ENCODE measurements at regions not wholly inside any gene's neighbourhood (a gene's known extent, or its start where the extent isn't known, plus 50 kb on each side); places are given as distances from the start of the nearest gene placed in this dataset.

DNA sequence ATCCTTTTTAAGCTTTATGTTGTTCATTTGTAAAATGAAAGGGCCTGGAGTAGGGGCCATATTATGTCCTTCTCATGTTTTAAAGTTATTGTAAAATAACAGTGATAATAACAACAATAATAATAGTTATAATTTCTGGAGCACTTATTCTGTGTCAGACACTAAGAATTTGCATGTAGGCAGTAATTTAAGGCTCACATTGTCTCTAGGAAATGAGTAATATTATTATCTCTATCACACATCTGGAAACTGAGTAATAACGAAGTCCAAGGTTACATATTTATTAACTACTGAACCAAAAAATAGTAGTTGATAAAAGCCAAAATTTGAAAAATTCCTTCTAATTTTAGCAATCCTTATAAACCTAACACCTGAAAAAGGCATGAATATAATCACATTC is 520.7 kb upstream of the PABPC4L start:
- no peaks in the 10 kb centered on the region for H3K9me3 ChIP-seq (ENCODE audit: control insufficient read depth, insufficient read depth, low read length)
- no peaks in the 10 kb centered on the region for H3K27me3 ChIP-seq (ENCODE audit: control insufficient read depth, insufficient read depth, low read length)
- TF ChIP-seq, protein P1, sequence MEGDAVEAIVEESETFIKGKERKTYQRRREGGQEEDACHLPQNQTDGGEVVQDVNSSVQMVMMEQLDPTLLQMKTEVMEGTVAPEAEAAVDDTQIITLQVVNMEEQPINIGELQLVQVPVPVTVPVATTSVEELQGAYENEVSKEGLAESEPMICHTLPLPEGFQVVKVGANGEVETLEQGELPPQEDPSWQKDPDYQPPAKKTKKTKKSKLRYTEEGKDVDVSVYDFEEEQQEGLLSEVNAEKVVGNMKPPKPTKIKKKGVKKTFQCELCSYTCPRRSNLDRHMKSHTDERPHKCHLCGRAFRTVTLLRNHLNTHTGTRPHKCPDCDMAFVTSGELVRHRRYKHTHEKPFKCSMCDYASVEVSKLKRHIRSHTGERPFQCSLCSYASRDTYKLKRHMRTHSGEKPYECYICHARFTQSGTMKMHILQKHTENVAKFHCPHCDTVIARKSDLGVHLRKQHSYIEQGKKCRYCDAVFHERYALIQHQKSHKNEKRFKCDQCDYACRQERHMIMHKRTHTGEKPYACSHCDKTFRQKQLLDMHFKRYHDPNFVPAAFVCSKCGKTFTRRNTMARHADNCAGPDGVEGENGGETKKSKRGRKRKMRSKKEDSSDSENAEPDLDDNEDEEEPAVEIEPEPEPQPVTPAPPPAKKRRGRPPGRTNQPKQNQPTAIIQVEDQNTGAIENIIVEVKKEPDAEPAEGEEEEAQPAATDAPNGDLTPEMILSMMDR (IDR thresholded peaks at IDR 0.05; ENCODE audit: low read depth, low read length): no peak
- POLR2A ChIA-PET: no interaction called here
- H3K27ac ChIP-seq (ENCODE audit: low read depth, low read length): no peak overlapping the region
- H3K4me3 ChIP-seq (ENCODE audit: low read depth, low read length): no peak overlapping the region
- no peak for DNase-seq (ENCODE audit: low read depth, low spot score)
- CTCF ChIA-PET: no interaction called here

DNA sequence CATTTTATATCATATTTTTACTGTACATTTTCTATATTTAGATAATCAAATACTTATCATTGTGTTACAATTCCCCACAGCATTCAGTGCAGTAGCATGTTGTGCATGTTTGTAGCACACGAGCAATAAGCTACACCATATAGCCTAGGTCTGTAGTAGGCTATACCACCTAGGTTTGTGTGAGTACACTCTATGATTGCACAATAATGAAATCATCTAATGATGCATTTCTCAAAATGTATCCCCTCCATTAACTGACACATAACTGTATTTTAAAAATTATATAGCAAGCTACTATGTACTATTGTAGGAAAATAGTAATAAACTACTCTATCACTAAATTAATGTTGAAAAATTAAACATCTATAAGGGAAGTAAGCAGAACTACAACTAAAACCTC is 518.4 kb upstream of the PABPC4L start:
- ChIA-PET POLR2A (no interaction called here), CTCF (no interaction called here)

DNA sequence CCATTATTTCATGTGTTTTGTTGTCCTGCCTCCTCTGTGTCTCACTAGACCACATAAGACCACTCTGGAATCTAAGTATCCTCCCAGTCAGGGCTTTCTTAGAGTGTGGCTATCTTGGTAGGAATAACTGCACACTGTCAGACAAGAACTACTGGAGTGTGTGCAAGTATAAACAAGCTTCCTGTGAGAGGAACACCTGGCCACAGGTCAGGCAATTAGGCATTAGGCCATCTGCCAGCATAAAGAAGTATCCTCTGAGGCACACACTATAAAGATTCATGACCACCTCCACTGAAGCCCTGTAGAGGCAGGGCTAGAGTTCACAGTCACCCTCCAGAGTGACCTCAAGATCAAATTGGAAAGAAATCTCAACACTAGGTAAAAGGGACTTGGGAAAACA is 507.0 kb upstream of the PABPC4L start:
- CTCF ChIA-PET: no interaction called here
- no peak overlapping the region for H3K27ac ChIP-seq (ENCODE audit: low read depth, low read length)
- no peak for DNase-seq (ENCODE audit: low read depth, low spot score)
- H3K27me3 ChIP-seq (ENCODE audit: control insufficient read depth, insufficient read depth, low read length): no peaks in the 10 kb centered on the region
- POLR2A ChIA-PET: no interaction called here
- H3K9me3 ChIP-seq (ENCODE audit: control insufficient read depth, insufficient read depth, low read length): peaks cover 4% of the 10 kb centered on the region
- no peak overlapping the region for H3K4me3 ChIP-seq (ENCODE audit: low read depth, low read length)
- TF ChIP-seq, protein P1 (IDR thresholded peaks at IDR 0.05; ENCODE audit: low read depth, low read length): no peak

More for the DNA sequence above, 518.4 kb upstream of the PABPC4L start:
- Histone ChIP-seq H3K27ac (ENCODE audit: low read depth, low read length) (no peak overlapping the region), H3K27me3 (ENCODE audit: control insufficient read depth, insufficient read depth, low read length) (no peaks in the 10 kb centered on the region), H3K4me3 (ENCODE audit: low read depth, low read length) (no peak overlapping the region), H3K9me3 (ENCODE audit: control insufficient read depth, insufficient read depth, low read length) (no peaks in the 10 kb centered on the region)
- TF ChIP-seq, protein P1 (IDR thresholded peaks at IDR 0.05; ENCODE audit: low read depth, low read length): no peak
- DNase-seq (ENCODE audit: low read depth, low spot score): no peak

DNA sequence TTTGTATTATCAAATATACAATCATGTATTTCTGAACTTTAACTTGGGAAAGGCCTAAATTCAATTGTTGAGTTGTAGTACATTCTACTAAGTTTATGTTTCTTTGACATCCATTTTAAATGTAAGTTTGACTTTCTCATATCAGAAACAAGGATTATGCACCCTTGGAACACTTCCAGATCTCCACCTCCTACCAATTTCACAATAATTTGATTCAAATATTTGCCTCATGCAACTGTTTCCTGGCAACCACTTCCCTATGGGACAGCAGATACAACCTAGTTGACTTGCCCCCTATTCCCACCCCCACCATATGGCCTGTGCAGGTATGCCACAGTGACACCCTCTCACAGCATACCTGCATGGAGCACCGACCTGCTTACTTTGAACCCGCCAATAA is 506.4 kb upstream of the PABPC4L start:
- H3K9me3 ChIP-seq (ENCODE audit: control insufficient read depth, insufficient read depth, low read length): no peaks in the 10 kb centered on the region; the same call in 1 of the 2 replicates
- H3K27ac ChIP-seq (ENCODE audit: low read depth, low read length): no peak overlapping the region
- ChIA-PET CTCF (no interaction called here), POLR2A (no interaction called here)
- no peaks in the 10 kb centered on the region for H3K27me3 ChIP-seq (ENCODE audit: control insufficient read depth, insufficient read depth, low read length)
- no peak for DNase-seq (ENCODE audit: low read depth, low spot score)
- TF ChIP-seq, protein P1 (IDR thresholded peaks at IDR 0.05; ENCODE audit: low read depth, low read length): no peak
- H3K4me3 ChIP-seq (ENCODE audit: low read depth, low read length): no peak overlapping the region

DNA sequence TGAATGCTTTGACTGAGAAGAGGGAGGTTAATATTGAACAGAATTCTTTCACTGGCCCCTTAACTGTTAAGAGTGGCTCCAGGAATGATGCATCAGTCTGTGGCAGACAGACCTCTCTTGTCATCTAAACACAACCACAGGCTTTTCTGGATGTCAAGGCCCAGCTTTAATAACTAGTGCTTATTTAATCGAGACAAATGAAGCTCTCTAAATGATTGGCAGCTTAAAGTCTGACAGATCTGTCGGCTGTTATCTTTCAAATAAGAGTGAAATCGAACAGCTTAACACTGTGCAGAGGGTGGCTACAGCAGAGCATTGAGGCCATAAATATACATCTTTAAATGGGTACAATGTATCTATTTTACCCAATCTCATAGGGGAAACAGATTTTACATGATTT is 500.8 kb upstream of the PABPC4L start:
- DNase-seq (ENCODE audit: low read depth, low spot score): no peak
- Histone ChIP-seq H3K27me3 (ENCODE audit: control insufficient read depth, insufficient read depth, low read length) (no peaks in the 10 kb centered on the region), H3K4me3 (ENCODE audit: low read depth, low read length) (no peak overlapping the region), H3K9me3 (ENCODE audit: control insufficient read depth, insufficient read depth, low read length) (no peaks in the 10 kb centered on the region), H3K27ac (ENCODE audit: low read depth, low read length) (no peak overlapping the region)
- TF ChIP-seq, protein P1 (IDR thresholded peaks at IDR 0.05; ENCODE audit: low read depth, low read length): no peak
- ChIA-PET CTCF (no interaction called here), POLR2A (no interaction called here)
